ENCODE measurements at regions not wholly inside any gene's neighbourhood (a gene's known extent, or its start where the extent isn't known, plus 50 kb on each side); places are given as distances from the start of the nearest gene placed in this dataset.

DNA sequence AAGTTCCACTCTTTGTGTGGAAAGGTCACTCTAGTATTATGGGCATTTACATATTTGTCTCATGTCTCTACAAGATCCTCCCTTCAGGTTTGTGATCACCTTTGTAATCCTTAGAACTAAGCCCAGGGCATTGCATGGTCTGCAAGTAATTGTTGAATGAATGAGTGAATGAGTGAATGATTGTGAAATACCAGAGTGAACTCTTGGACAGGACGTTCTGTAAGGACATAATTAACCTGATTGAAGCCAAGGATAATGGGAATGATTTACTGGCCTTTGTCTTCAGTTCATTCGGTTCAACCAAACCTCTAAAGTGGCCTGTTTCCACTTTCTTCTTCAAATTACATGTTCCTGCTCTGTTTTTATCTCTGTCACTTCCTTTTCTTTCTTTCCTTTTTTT is 83.0 kb upstream of the TSPAN2 start (continued):
- TF ChIP-seq, protein P1, sequence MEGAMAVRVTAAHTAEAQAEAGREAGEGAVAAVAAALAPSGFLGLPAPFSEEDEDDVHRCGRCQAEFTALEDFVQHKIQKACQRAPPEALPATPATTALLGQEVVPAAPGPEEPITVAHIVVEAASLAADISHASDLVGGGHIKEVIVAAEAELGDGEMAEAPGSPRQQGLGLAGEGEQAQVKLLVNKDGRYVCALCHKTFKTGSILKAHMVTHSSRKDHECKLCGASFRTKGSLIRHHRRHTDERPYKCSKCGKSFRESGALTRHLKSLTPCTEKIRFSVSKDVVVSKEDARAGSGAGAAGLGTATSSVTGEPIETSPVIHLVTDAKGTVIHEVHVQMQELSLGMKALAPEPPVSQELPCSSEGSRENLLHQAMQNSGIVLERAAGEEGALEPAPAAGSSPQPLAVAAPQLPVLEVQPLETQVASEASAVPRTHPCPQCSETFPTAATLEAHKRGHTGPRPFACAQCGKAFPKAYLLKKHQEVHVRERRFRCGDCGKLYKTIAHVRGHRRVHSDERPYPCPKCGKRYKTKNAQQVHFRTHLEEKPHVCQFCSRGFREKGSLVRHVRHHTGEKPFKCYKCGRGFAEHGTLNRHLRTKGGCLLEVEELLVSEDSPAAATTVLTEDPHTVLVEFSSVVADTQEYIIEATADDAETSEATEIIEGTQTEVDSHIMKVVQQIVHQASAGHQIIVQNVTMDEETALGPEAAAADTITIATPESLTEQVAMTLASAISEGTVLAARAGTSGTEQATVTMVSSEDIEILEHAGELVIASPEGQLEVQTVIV (IDR thresholded peaks at IDR 0.05; ENCODE audit: borderline replicate concordance, partially characterized antibody): no peak
- TF ChIP-seq SREBF2 (IDR thresholded peaks at IDR 0.05; ENCODE audit: low read length) (no peak), ESRRA (IDR thresholded peaks at IDR 0.05; ENCODE audit: low read length) (no peak), RCOR1 (conservative IDR thresholded peaks at IDR 0.05; ENCODE audit: low read depth, low read length) (no peak), STAT1 (conservative IDR thresholded peaks at IDR 0.05) (no peak), POLR2A (IDR thresholded peaks at IDR 0.05; ENCODE audit: low read depth, low read length) (no peak), NBN (IDR thresholded peaks at IDR 0.05) (no peak), NR2F1 (conservative IDR thresholded peaks at IDR 0.05) (no peak)
- TF ChIP-seq, protein P2, sequence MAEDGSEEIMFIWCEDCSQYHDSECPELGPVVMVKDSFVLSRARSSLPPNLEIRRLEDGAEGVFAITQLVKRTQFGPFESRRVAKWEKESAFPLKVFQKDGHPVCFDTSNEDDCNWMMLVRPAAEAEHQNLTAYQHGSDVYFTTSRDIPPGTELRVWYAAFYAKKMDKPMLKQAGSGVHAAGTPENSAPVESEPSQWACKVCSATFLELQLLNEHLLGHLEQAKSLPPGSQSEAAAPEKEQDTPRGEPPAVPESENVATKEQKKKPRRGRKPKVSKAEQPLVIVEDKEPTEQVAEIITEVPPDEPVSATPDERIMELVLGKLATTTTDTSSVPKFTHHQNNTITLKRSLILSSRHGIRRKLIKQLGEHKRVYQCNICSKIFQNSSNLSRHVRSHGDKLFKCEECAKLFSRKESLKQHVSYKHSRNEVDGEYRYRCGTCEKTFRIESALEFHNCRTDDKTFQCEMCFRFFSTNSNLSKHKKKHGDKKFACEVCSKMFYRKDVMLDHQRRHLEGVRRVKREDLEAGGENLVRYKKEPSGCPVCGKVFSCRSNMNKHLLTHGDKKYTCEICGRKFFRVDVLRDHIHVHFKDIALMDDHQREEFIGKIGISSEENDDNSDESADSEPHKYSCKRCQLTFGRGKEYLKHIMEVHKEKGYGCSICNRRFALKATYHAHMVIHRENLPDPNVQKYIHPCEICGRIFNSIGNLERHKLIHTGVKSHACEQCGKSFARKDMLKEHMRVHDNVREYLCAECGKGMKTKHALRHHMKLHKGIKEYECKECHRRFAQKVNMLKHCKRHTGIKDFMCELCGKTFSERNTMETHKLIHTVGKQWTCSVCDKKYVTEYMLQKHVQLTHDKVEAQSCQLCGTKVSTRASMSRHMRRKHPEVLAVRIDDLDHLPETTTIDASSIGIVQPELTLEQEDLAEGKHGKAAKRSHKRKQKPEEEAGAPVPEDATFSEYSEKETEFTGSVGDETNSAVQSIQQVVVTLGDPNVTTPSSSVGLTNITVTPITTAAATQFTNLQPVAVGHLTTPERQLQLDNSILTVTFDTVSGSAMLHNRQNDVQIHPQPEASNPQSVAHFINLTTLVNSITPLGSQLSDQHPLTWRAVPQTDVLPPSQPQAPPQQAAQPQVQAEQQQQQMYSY (CRISPR knock-in tag; IDR thresholded peaks at IDR 0.05): no peak

Data from GM12878 (cell line).